RCC 7860 (cell line): ENCODE measurements at regions not wholly inside any gene's neighbourhood (a gene's known extent, or its start where the extent isn't known, plus 50 kb on each side); places are given as distances from the start of the nearest gene placed in this dataset.

Experiments
- DNase-seq: peaks from one replicate; pipeline ENCODE4 v3.0.0-alpha.2; 2015; ENCODE audit warnings: low spot score
- FAIRE-seq: peaks from 2 replicates; lab custom pipeline; 2012; peaks lifted over from hg19 to GRCh38; lab: Jason Lieb, UNC

DNA sequence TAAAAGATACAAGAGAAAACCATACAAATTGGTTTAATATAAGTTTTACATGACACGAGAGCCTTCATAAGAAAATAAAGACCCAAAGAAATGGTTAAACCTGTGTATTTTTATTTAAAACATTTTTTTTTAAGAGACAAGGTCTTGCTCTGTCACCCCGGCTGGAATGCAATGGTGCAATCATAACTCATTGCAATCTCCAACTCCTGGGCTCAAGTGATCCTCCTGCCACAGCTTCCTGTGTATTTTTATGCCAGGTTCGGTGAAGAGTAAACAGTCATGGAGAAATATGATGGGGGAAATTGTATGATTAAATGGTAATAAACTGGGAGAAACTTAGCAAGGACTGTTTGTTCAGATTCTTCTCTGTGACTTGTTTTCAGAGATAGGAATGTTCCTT lies 441.0 kb downstream of the TUSC7 start:
- FAIRE-seq (no peak), DNase-seq (no peak)

- FAIRE-seq (no peak), DNase-seq (no peak)
Observed at GRCh38 chr3:117160176-117160575, 450.6 kb downstream of the TUSC7 start.

DNA sequence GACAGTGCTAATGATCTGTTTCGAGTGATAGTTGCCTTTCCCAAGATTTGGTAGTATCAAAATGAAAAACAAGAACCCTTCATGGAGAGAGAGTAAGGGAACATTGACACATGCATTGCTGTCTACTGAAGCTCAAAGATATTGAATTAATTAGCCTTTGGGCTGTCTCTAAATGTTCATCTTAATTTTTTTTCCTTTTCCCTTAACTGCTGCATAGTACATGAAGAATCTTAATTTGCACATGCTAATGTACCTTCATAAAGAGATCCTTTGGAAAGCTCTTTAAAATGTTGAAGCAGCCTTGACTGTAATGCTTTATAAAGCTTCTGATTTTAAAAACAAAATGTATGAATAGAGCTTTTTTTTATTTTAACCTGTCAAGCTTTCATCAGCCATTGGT lies 452.2 kb downstream of the TUSC7 start:
- DNase-seq (no peak), FAIRE-seq (no peak)

DNA sequence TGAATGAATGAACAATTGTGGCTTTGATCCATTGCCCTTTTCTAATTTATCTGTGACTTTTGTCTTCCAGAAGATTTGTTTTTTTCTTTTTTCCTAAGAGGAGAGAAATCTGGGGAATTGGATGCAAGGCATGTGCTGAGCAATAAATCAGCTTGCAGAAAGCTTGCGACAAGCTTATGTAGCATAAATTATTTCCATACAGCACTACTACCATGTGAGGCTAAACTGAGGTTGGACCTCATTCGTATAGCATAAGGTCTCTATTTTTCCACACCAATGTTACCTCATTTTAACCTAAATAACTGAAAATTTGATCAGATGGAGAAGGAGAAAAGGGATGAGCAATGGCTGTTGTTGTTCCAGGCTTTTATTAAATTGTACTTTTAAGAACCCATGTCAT lies 455.6 kb downstream of the TUSC7 start:
- DNase-seq: no peak

GRCh38 chr3:117165601-117166051 lies 456.0 kb downstream of the TUSC7 start:
- DNase-seq (no peak), FAIRE-seq (no peak)

More for the DNA sequence above, 455.6 kb downstream of the TUSC7 start:
- FAIRE-seq: no peak

GRCh38 chr3:117168896-117169295 lies 459.3 kb downstream of the TUSC7 start:
- no peak for FAIRE-seq
- DNase-seq: no peak

DNA sequence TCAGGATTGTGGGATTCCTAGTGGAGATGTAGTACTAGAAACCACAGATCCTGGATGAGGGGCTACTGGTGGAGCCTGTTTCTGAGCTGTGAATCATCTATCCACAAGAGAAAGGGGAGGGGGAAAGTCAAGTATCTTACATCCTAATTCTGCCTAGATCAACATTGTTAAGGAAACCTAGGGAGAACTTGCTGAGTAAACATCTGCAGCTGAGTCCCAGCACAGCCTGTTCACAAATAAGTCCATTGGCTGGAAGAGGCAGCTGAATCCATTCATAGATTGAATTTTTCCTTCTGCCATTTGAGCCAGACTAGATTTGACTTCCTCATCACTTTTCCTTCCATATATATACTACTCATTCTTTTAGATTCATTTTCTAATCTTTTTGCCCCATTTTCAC lies 460.5 kb downstream of the TUSC7 start:
- DNase-seq: no peak
- FAIRE-seq: no peak

DNA sequence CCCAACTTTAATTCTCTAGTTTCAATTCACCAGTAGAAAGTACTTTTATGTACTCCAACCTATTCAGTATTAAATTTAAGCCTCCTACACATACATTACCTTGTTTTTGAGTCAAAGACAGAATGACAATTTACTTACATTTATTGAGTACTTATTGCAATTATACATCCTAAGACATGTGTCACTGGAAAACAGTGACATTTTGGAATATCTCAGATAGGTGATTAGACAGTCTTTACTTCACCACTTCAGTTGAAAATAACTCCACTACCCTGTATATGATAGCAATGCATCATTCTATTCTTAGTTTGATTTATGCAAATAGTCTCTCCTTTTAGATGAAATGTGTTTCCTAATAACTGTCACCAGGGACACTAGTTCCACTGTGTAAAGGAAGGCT lies 461.5 kb downstream of the TUSC7 start:
- DNase-seq: no peak
- FAIRE-seq: no peak

DNA sequence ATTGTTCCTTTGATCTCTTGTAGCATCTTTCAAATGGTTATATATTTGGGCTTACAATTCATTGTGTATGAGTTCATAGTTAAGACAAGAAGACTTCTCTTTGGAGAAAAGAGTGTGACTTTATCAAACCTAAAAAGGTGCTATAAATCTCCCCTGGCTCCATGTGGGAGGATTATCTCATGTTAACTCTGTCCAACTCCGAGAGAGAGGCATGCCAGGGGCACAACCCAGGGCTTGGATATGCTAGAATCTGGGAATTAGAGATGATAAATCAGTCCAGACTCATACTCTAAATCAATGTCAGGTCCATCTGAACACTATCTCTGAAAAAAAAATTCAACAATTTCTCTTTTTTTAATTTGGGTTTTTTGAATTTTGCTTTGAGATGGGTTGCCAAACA lies 462.8 kb downstream of the TUSC7 start:
- DNase-seq (no peak), FAIRE-seq (no peak)

GRCh38 chr3:117181222-117181621 lies 471.6 kb downstream of the TUSC7 start:
- no peak for FAIRE-seq

GRCh38 chr3:117184574-117184973 lies 475.0 kb downstream of the TUSC7 start:
- no peak for FAIRE-seq
- DNase-seq: no peak

More at GRCh38 chr3:117181222-117181621, 471.6 kb downstream of the TUSC7 start:
- no peak for DNase-seq

DNA sequence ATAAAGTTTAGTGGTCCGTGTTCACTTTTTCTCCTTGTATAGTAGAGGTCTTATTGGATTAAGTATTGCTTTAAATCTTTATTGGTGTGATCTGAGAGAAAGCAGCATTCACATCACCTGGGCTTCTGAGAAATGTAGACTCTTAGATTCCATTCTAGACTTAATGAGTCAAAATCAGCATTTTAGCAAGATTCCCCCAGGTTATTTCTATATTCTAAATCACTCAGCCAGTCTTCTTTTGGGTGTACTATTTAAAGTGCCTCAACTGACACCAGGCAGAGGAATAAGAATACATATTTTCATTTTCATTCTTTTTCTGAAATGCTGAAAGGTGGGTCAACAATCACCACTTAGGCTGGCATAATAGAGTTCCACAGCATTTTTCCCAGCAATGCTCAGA lies 481.7 kb downstream of the TUSC7 start:
- no peak for DNase-seq
- FAIRE-seq: no peak

GRCh38 chr3:117192888-117193287 lies 483.3 kb downstream of the TUSC7 start:
- FAIRE-seq: no peak

DNA sequence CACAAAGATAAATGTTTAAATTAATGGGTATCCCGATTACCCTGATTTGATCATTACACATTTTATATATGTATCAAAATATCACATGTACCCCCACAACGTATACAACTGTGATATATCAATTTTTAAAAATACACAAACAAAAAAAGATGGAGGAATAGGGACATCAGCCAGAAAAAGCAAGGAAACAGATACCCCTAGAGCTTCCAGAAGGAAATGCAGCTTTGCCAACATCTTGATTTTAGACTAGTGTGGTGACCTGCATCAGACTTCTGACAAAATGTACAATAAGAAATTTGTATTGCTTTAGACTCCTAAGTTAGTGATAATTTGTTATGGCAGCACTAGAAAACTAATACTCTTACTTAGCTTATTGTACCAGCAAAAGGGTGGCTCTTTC lies 483.8 kb downstream of the TUSC7 start:
- FAIRE-seq (no peak), DNase-seq (no peak)

More at GRCh38 chr3:117192888-117193287, 483.3 kb downstream of the TUSC7 start:
- no peak for DNase-seq

- no peak for DNase-seq
- FAIRE-seq: no peak
Observed at GRCh38 chr3:117195034-117195433, 485.5 kb downstream of the TUSC7 start.

- DNase-seq (no peak), FAIRE-seq (no peak)
Observed at GRCh38 chr3:117200962-117201361, 491.4 kb downstream of the TUSC7 start.

GRCh38 chr3:117201901-117202774 lies 492.6 kb downstream of the TUSC7 start:
- FAIRE-seq (no peak), DNase-seq (no peak)

DNA sequence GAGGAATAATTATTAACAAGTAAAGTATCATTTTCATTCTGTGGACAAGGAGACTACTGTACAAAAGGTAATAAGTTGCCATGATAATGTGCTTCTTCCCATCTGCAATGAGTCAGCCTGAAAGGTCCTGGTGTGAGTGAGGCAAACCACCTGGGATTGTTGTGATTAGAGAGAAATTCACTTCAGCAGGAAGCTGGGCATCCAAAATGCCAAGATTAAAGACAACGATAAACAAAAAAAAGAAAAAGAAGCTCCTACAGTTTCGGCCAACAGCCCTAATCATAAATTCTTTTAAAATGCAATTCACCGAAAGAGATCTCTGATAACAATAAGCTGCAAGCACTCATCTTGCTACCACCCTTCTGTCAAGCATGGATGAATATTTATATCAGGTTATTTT lies 507.8 kb downstream of the TUSC7 start:
- FAIRE-seq (no peak), DNase-seq (no peak)

DNA sequence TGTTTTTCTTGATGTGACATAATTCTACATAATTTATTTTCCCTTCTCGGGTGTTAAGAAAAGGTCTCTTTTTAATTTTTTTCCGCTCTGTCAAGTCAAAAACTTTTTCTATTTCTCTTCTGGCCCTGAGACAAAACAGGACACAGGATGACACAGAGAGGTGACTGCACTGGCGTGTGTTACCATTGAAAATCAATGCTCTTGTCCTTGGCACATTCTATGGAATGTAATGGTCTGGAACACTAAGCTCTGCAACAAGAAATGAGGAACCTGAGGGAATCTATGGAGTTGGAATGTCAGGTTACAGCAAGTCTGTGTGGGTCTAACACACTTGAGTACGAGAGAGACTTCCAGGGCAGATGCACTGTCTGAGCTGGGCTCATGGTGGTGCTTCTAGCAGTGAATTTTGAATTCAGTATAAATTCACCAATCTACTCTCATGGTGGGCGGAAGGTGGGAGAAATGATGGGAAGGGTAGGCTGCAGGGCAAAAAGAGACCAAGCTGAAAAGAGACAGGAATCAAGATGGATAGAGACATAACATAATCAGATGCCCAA lies 508.3 kb downstream of the TUSC7 start:
- no peak for FAIRE-seq
- no peak for DNase-seq

- FAIRE-seq: no peak
- no peak for DNase-seq
Observed at GRCh38 chr3:117218641-117219048, 509.1 kb downstream of the TUSC7 start.

DNA sequence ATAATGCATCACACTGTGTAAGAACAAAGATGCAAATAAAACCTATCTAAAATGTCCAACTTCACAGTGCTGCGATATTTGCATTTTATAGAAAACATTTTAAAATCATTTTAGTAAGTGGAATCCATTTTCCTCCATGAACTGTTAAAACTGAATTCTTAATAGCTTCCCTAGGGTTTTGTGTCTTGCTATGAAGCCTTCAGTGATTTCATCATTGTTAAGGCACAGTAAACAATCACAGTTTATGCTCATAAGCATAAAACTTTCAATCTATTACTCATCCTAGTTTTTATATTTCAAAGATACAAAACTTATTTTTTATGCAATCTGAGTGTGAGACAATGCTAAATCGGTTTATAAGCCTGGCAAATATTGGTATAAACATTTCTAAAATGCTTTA lies 509.7 kb downstream of the TUSC7 start:
- FAIRE-seq (no peak), DNase-seq (no peak)

GRCh38 chr3:117226932-117227331 lies 517.4 kb downstream of the TUSC7 start:
- DNase-seq: no peak
- FAIRE-seq: no peak
